Ovary (tissue), 3 donors: ENCODE measurements at regions not wholly inside any gene's neighbourhood (a gene's known extent, or its start where the extent isn't known, plus 50 kb on each side); places are given as distances from the start of the nearest gene placed in this dataset.

Experiments
- POLR2A ChIP-seq: fragments of 450-650 bp; IDR thresholded peaks from one replicate; pipeline ENCODE4 v1.6.1; 2017; ENCODE audit warnings: antibody characterized with exemption, mild to moderate bottlenecking, moderate library complexity
- TF ChIP-seq, protein P1 (sequence below), 3 donors: fragments of 450-650 bp in 2 of 3; fragments of 200-600 bp in 1 of 3; IDR thresholded peaks; one replicate each; pipeline versions ENCODE4 v1.5.1 to v1.8.0; 2016 to 2022; ENCODE audit warnings: antibody characterized with exemption in 3 of 3, mild to moderate bottlenecking in 1 of 3
- donor health status: DM: no; HTN: no; CAD: no.

DNA sequence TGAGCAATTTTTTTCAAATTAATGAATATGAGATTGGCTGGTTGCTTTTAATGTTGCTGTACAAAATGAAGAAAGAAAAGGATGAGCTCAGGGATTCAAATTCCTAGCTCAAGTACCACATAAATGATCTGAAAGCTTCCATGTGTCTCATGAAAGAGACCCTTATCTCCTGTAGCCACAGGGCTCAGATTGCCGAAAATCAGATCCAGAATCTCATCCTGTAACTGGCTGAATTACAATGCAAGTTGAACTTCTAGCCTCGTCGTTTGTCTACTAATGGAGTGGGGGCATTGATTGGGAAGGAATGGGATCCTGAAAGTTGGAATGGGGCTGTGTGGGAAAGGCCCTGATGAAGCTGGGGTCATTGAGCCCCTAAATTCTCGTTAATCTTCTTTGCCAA is 143.4 kb upstream of the ATP6AP2 start:
- TF ChIP-seq, protein P1, sequence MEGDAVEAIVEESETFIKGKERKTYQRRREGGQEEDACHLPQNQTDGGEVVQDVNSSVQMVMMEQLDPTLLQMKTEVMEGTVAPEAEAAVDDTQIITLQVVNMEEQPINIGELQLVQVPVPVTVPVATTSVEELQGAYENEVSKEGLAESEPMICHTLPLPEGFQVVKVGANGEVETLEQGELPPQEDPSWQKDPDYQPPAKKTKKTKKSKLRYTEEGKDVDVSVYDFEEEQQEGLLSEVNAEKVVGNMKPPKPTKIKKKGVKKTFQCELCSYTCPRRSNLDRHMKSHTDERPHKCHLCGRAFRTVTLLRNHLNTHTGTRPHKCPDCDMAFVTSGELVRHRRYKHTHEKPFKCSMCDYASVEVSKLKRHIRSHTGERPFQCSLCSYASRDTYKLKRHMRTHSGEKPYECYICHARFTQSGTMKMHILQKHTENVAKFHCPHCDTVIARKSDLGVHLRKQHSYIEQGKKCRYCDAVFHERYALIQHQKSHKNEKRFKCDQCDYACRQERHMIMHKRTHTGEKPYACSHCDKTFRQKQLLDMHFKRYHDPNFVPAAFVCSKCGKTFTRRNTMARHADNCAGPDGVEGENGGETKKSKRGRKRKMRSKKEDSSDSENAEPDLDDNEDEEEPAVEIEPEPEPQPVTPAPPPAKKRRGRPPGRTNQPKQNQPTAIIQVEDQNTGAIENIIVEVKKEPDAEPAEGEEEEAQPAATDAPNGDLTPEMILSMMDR (IDR thresholded peaks at IDR 0.05): no peak
- TF ChIP-seq POLR2A: no peak
